Left lung (tissue), 4 donors: ENCODE measurements at regions not wholly inside any gene's neighbourhood (a gene's known extent, or its start where the extent isn't known, plus 50 kb on each side); places are given as distances from the start of the nearest gene placed in this dataset.

Experiments
- ATAC-seq: fragments of 200-7000 bp; cut with Tn5 transposase; one replicate; pipeline ENCODE4 v1.9.1; 2020; ENCODE audit warnings: moderate library complexity
- DNase-seq, 4 donors: peaks; one replicate each; pipeline ENCODE4 v3.0.0-alpha.2; 2013 to 2020
- H3K27ac ChIP-seq, 2 donors: fragments of 200-600 bp; sonication (generic) in 1 of 2; one replicate each; pipeline versions ENCODE4 v1.5.0 to v1.8.0; 2020 to 2021
- H3K27me3 ChIP-seq, 2 donors: fragments of 200-600 bp; sonication (generic) in 1 of 2; one replicate each; pipeline versions ENCODE4 v1.5.0 to v1.8.0; 2020 to 2021
- H3K36me3 ChIP-seq, 2 donors: fragments of 200-600 bp; sonication (generic) in 1 of 2; one replicate each; pipeline versions ENCODE4 v1.5.0 to v1.8.0; 2020 to 2021
- H3K4me1 ChIP-seq, 2 donors: fragments of 200-600 bp; one replicate each; pipeline ENCODE4 v1.8.0; 2021
- H3K4me3 ChIP-seq, 2 donors: fragments of 200-600 bp; sonication (generic) in 1 of 2; one replicate each; pipeline versions ENCODE4 v1.5.0 to v1.8.0; 2020 to 2021; ENCODE audit warnings: mild to moderate bottlenecking in 1 of 2
- H3K9me3 ChIP-seq, 2 donors: fragments of 200-600 bp; sonication (generic) in 1 of 2; one replicate each; pipeline versions ENCODE4 v1.5.0 to v1.8.0; 2020 to 2021
- intact Hi-C, 2 donors: fragments of 100-400 bp; cut with DNase I; formaldehyde crosslinking; loops; one replicate each; pipeline versions ENCODE4 v1.11.2 to v1.14.2; 2022
- TF ChIP-seq, protein P1 (sequence below), 2 donors: fragments of 200-600 bp; sonication (generic) in 1 of 2; IDR thresholded peaks; one replicate each; pipeline versions ENCODE4 v1.5.0 to v1.8.0; 2021; ENCODE audit warnings: antibody characterized with exemption in 2 of 2
- donor health status: DM: no; HTN: yes; CAD: no.
- donor health status: DM: no; HTN: no; CAD: no.

- Histone ChIP-seq H3K27me3 (peaks cover 0 to 3% of the 10 kb centered on the region in 2 donors), H3K9me3 (no peaks in the 10 kb centered on the region), H3K4me1 (no peaks in the 10 kb centered on the region), H3K36me3 (no peaks in the 10 kb centered on the region), H3K27ac (no peak overlapping the region), H3K4me3 (no peak overlapping the region)
- ATAC-seq (no peak), DNase-seq (no peak)
- intact Hi-C loops: no loop called here
- TF ChIP-seq, protein P1, sequence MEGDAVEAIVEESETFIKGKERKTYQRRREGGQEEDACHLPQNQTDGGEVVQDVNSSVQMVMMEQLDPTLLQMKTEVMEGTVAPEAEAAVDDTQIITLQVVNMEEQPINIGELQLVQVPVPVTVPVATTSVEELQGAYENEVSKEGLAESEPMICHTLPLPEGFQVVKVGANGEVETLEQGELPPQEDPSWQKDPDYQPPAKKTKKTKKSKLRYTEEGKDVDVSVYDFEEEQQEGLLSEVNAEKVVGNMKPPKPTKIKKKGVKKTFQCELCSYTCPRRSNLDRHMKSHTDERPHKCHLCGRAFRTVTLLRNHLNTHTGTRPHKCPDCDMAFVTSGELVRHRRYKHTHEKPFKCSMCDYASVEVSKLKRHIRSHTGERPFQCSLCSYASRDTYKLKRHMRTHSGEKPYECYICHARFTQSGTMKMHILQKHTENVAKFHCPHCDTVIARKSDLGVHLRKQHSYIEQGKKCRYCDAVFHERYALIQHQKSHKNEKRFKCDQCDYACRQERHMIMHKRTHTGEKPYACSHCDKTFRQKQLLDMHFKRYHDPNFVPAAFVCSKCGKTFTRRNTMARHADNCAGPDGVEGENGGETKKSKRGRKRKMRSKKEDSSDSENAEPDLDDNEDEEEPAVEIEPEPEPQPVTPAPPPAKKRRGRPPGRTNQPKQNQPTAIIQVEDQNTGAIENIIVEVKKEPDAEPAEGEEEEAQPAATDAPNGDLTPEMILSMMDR (IDR thresholded peaks at IDR 0.05): no peak
Measured at GRCh38 chr3:140765246-140765645, 87.4 kb downstream of the TRIM42 start.

DNA sequence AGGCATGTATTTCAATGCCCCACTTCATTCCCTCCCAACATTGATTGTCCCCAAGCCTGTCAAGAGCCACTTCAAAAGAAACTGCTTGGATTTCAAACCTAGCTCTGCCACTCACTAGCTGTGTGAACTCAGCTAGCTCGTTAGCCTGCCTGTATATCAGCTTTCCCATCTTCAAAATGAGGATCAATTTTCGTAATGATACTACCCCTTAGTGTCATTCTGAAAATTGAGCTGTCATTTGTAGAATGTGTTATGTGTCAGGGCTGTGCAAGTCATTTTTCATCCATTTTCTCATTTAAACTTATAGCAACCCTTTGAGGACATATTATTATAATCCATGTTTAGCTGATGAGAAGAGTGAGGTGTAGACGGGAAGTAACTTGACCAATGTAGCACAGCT lies 88.6 kb downstream of the TRIM42 start:
- no peak for DNase-seq
- H3K36me3 ChIP-seq: no peaks in the 10 kb centered on the region
- ATAC-seq: no peak
- H3K27ac ChIP-seq: no peak overlapping the region
- TF ChIP-seq, protein P1 (IDR thresholded peaks at IDR 0.05): no peak
- H3K4me3 ChIP-seq: no peak overlapping the region
- intact Hi-C loops: no loop called here
- H3K27me3 ChIP-seq: peaks cover 0 to 3% of the 10 kb centered on the region in 2 donors
- no peaks in the 10 kb centered on the region for H3K4me1 ChIP-seq
- H3K9me3 ChIP-seq: no peaks in the 10 kb centered on the region

DNA sequence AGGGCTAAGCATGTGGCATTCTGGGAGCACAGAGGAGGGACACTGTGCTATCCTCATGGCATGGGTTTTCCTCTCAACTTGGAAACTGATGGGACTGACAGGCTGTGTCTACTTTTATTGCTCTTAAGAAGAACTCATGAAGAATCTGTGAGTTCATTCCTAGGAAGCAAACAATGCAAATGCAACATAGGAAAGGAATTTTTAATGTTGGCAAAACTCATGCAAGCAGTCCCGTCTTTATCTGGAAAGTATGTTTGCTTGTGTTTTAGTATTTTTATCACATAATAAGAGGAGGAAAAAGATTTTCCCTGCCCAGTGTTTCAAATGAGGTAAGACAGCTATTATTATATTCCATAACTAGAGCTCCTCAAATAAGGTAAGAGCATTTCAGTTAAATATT lies 89.7 kb downstream of the TRIM42 start:
- intact Hi-C loops: no loop called here
- TF ChIP-seq, protein P1 (IDR thresholded peaks at IDR 0.05): no peak

GRCh38 chr3:140768941-140769340 lies 91.1 kb downstream of the TRIM42 start:
- Histone ChIP-seq H3K4me3 (no peak overlapping the region), H3K36me3 (no peaks in the 10 kb centered on the region), H3K27ac (no peak overlapping the region), H3K4me1 (no peaks in the 10 kb centered on the region), H3K27me3 (peaks cover 0 to 3% of the 10 kb centered on the region in 2 donors), H3K9me3 (no peaks in the 10 kb centered on the region)
- ATAC-seq: no peak
- intact Hi-C loops: no loop called here
- TF ChIP-seq, protein P1 (IDR thresholded peaks at IDR 0.05): no peak
- no peak for DNase-seq

More for the DNA sequence above, 89.7 kb downstream of the TRIM42 start:
- Histone ChIP-seq H3K9me3 (no peaks in the 10 kb centered on the region), H3K27me3 (peaks cover 0 to 3% of the 10 kb centered on the region in 2 donors), H3K27ac (no peak overlapping the region), H3K36me3 (no peaks in the 10 kb centered on the region), H3K4me3 (no peak overlapping the region), H3K4me1 (no peaks in the 10 kb centered on the region)
- ATAC-seq: no peak
- DNase-seq: no peak

- ATAC-seq: no peak
- Histone ChIP-seq H3K4me1 (no peaks in the 10 kb centered on the region), H3K36me3 (no peaks in the 10 kb centered on the region), H3K27ac (no peak overlapping the region), H3K9me3 (no peaks in the 10 kb centered on the region), H3K4me3 (no peak overlapping the region), H3K27me3 (peaks cover 0 to 3% of the 10 kb centered on the region in 2 donors)
- intact Hi-C loops: no loop called here
- TF ChIP-seq, protein P1 (IDR thresholded peaks at IDR 0.05): no peak
- DNase-seq: no peak
Measured at GRCh38 chr3:140769951-140770350, 92.1 kb downstream of the TRIM42 start.
